Heart right ventricle (tissue), 16 donors: ENCODE measurements at regions not wholly inside any gene's neighbourhood (a gene's known extent, or its start where the extent isn't known, plus 50 kb on each side); places are given as distances from the start of the nearest gene placed in this dataset.

Experiments used
- ATAC-seq, 8 donors: fragments of 200-7000 bp; cut with Tn5 transposase; one replicate each; pipeline ENCODE4 v1.9.1; 2020; ENCODE audit warnings: mild to moderate bottlenecking in 8 of 8, moderate library complexity in 8 of 8, moderate number of reproducible peaks in 1 of 8
- DNase-seq, 2 donors: peaks; one replicate each; pipeline ENCODE4 v3.0.0-alpha.2; 2020
- H3K27ac ChIP-seq, 10 donors: fragments of 200-600 bp; sonication (generic) in 2 of 10; one replicate each; pipeline versions ENCODE4 v1.5.0 to v1.8.0; 2020 to 2022; ENCODE audit warnings: mild to moderate bottlenecking in 3 of 10
- H3K27me3 ChIP-seq, 7 donors: fragments of 200-600 bp; one replicate each; pipeline ENCODE4 v1.8.0; 2021 to 2022; ENCODE audit warnings: mild to moderate bottlenecking in 2 of 7
- H3K36me3 ChIP-seq, 9 donors: fragments of 200-600 bp; sonication (generic) in 1 of 9; one replicate each; pipeline versions ENCODE4 v1.5.0 to v1.8.0; 2020 to 2022; ENCODE audit warnings: mild to moderate bottlenecking in 2 of 9
- H3K4me1 ChIP-seq, 9 donors: fragments of 200-600 bp; sonication (generic) in 1 of 9; one replicate each; pipeline versions ENCODE4 v1.5.0 to v1.8.0; 2020 to 2022; ENCODE audit warnings: mild to moderate bottlenecking in 4 of 9
- H3K4me3 ChIP-seq, 10 donors: fragments of 200-600 bp; sonication (generic) in 2 of 10; one replicate each; pipeline versions ENCODE4 v1.5.0 to v1.8.0; 2020 to 2022; ENCODE audit warnings: mild to moderate bottlenecking in 7 of 10, moderate library complexity in 2 of 10
- H3K9me3 ChIP-seq, 11 donors: fragments of 200-600 bp in 10 of 11; sonication (generic) in 2 of 11; one replicate each; pipeline versions ENCODE4 v1.5.0 to v1.8.0; 2013 to 2022; ENCODE audit warnings: mild to moderate bottlenecking in 2 of 11, control low read depth in 1 of 11, moderate library complexity in 1 of 11
- WGBS, 2 donors: extraction: QIAGEN DNeasy Blood & Tissue Kit; methylation state at CpG; one replicate each; pipeline ENCODE4 v1.1.7; 2013; ENCODE audit warnings: inconsistent platforms in 1 of 2; 5-methylcytosine and 5-hydroxymethylcytosine counted together
- intact Hi-C, 10 donors: fragments of 100-400 bp; cut with DNase I; formaldehyde crosslinking; loops; one replicate each; pipeline versions ENCODE4 v1.11.1 to v1.14.2; 2022
- TF ChIP-seq, protein P1 (sequence below), 9 donors: fragments of 200-600 bp; sonication (generic) in 2 of 9; IDR thresholded peaks; one replicate each; pipeline versions ENCODE4 v1.5.0 to v1.8.0; 2021 to 2022; ENCODE audit warnings: antibody characterized with exemption in 9 of 9, mild to moderate bottlenecking in 5 of 9, moderate library complexity in 1 of 9
- donor health status: Arrhythmogenic right ventricular cardiomyopathy.
- donor health status: ischemic (EF 13 %, LVEDD 7.1; RV severe dilation, severe dysfunction).
- donor health status: healthy with polysubstance abuse.
- donor health status: DM: no; HTN: yes; CAD: no.
- donor health status: DM: no; HTN: no; CAD: no.
- donor health status: ischemic (EF 25% LVEDD 6.9; RV normal size, moderate dysfunction).
- donor health status: ischemic (EF 25% LVEDD 5.7; RV mildly dilated, moderate dysfunction).
- donor health status: healthy.
- donor health status: DM: yes; HTN: yes; CAD: no.
- donor health status: Ischemic cardiomyopathy.
- donor health status: ischemic (EF 35%, LVEDD 5.7; RV mildly dilated, moderate dysfunction).
- donor health status: nonischemic (EF 11% LVEDD 7.7; RV severe dilation, severe dysfunction).
- donor health status: DM: yes; HTN: yes; CAD: no.
- donor health status: PGD.
- donor health status: ischemic (EF 29% LVEDD 5.4; RV normal size, mild dysfunction).
- donor health status: nonischemic (EF 23%, LVEDD 6.1; RV moderate dilation, normal function).

DNA sequence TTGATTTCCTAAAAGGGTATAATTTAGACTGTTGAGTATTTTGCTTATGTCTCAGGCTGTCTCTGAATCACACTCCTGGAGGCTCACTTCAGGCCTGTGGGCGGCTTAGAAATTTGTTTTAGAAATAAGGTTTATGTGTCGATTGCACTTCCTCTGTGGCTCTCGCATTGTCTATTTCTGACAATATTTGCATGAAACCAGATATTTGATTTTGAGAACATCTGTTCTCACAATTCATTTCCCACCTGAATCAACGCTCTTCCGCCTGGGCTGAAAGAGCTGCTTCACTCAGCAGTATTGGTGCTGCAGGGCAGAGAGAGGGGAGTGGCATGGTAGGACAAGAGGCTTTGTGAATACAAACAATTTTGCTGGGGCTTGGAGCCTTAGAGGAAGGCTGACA lies 262.0 kb downstream of the ADRA2A start:
- no peak for ATAC-seq
- no peak overlapping the region for H3K27ac ChIP-seq
- no peak for DNase-seq
- TF ChIP-seq, protein P1, sequence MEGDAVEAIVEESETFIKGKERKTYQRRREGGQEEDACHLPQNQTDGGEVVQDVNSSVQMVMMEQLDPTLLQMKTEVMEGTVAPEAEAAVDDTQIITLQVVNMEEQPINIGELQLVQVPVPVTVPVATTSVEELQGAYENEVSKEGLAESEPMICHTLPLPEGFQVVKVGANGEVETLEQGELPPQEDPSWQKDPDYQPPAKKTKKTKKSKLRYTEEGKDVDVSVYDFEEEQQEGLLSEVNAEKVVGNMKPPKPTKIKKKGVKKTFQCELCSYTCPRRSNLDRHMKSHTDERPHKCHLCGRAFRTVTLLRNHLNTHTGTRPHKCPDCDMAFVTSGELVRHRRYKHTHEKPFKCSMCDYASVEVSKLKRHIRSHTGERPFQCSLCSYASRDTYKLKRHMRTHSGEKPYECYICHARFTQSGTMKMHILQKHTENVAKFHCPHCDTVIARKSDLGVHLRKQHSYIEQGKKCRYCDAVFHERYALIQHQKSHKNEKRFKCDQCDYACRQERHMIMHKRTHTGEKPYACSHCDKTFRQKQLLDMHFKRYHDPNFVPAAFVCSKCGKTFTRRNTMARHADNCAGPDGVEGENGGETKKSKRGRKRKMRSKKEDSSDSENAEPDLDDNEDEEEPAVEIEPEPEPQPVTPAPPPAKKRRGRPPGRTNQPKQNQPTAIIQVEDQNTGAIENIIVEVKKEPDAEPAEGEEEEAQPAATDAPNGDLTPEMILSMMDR (IDR thresholded peaks at IDR 0.05): no peak
- no peak overlapping the region for H3K4me3 ChIP-seq
- H3K27me3 ChIP-seq: no peaks in the 10 kb centered on the region
- H3K9me3 ChIP-seq: peaks cover 0 to 32% (median 8%) of the 10 kb centered on the region in 11 donors
- WGBS, 2 donors: 85 to 88% methylated on average over 5 of the region's 5 CpGs
- no peaks in the 10 kb centered on the region for H3K36me3 ChIP-seq
- H3K4me1 ChIP-seq: no peaks in the 10 kb centered on the region
- intact Hi-C loops: no loop called here

DNA sequence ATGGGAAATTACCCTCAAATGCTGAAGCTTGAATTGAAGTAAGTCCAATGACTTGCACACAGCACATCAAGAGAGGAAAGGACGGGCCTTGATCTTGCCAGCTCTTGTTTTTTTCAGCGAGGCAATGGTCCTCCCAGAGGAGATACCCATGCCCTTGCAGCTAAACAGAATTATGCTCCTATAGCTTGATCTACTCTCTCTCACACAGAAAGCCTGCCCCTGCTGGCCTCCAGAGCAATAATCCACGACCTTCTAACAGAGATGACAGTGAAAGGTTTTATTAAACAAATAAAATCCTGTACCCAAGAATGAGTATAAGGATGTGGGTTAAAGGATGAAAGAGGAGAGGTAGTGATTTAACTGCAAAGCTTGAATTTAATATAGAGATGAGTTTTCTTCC lies 268.0 kb downstream of the ADRA2A start:
- no peak for ATAC-seq
- WGBS, 2 donors: 40 to 42% methylated on average over 3 of the region's 3 CpGs
- TF ChIP-seq, protein P1 (IDR thresholded peaks at IDR 0.05): peak in 4 of 9 donors; percentile 10 to 17 (median 15)

GRCh38 chr10:111347386-111348013 lies 270.7 kb downstream of the ADRA2A start:
- Histone ChIP-seq H3K9me3 (peaks cover 0 to 6% (median 0%) of the 10 kb centered on the region in 11 donors), H3K27ac (no peak overlapping the region), H3K27me3 (peaks cover 0 to 28% (median 4%) of the 10 kb centered on the region in 7 donors), H3K4me3 (no peak overlapping the region), H3K4me1 (no peaks in the 10 kb centered on the region), H3K36me3 (no peaks in the 10 kb centered on the region)
- DNase-seq (no peak), ATAC-seq (no peak)
- WGBS, 2 donors: 57 to 62% methylated on average over 6 of the region's 6 CpGs
- TF ChIP-seq, protein P1 (IDR thresholded peaks at IDR 0.05): no peak
- intact Hi-C loops: no loop called here

More for the DNA sequence above, 268.0 kb downstream of the ADRA2A start:
- Histone ChIP-seq H3K4me1 (no peaks in the 10 kb centered on the region), H3K27me3 (peaks cover 0 to 14% (median 0%) of the 10 kb centered on the region in 7 donors), H3K27ac (no peak overlapping the region), H3K9me3 (peaks cover 0 to 30% (median 8%) of the 10 kb centered on the region in 11 donors), H3K36me3 (no peaks in the 10 kb centered on the region), H3K4me3 (no peak overlapping the region)
- intact Hi-C loops: no loop called here
- no peak for DNase-seq

DNA sequence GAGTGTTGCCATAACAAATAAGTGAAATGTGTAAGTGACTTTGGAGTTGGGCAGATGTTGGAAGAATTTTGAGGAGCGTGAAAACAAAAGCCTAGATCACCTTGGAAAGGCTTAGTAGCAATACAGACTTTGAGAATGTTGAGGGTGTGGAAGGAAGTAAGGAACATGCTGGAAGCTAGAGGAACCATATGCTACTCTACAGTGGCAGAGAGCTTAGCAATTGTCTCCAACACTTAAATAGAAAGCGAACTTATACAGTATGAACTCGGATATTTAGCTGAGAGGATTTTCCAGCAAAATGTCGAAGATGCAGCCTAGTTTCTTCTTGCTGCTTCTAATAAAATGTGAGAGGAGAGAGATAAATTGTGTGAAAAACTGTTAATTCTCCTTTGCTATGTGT lies 271.2 kb downstream of the ADRA2A start:
- ATAC-seq (no peak), DNase-seq (no peak)
- TF ChIP-seq, protein P1 (IDR thresholded peaks at IDR 0.05): no peak
- intact Hi-C loops: no loop called here
- H3K9me3 ChIP-seq: no peaks in the 10 kb centered on the region
- H3K4me3 ChIP-seq: no peak overlapping the region
- H3K27me3 ChIP-seq: peaks cover 0 to 32% (median 6%) of the 10 kb centered on the region in 7 donors
- H3K36me3 ChIP-seq: no peaks in the 10 kb centered on the region
- no peak overlapping the region for H3K27ac ChIP-seq
- H3K4me1 ChIP-seq: no peaks in the 10 kb centered on the region
- 80 to 85% methylated on average over 4 of the region's 4 CpGs for WGBS, 2 donors
